AG10803 (cell line): ENCODE measurements at regions not wholly inside any gene's neighbourhood (a gene's known extent, or its start where the extent isn't known, plus 50 kb on each side); places are given as distances from the start of the nearest gene placed in this dataset.

ENCODE experiments used
- DNase-seq: peaks from one replicate; pipeline ENCODE4 v3.0.0; 2010; ENCODE audit warnings: low read depth
- H3K4me3 ChIP-seq: 2 replicates; pipeline ENCODE4 v1.5.1; 2011; ENCODE audit warnings: mild to moderate bottlenecking, low read length, control low read depth
- CTCF ChIP-seq: conservative IDR thresholded peaks from 2 replicates; pipeline ENCODE4 v1.5.1; 2011; ENCODE audit warnings: mild to moderate bottlenecking, low read length, control low read depth, inconsistent platforms

- DNase-seq: no peak
- no peak for TF ChIP-seq CTCF
- no peak overlapping the region for H3K4me3 ChIP-seq
Observed at GRCh38 chr21:18666725-18667124, 263.1 kb upstream of the TMPRSS15 start.

GRCh38 chr21:18673789-18674188 lies 270.2 kb upstream of the TMPRSS15 start:
- H3K4me3 ChIP-seq: no peak overlapping the region
- DNase-seq: no peak
- TF ChIP-seq CTCF: no peak

- no peak for DNase-seq
- TF ChIP-seq CTCF: no peak
- H3K4me3 ChIP-seq: no peak overlapping the region
Observed at GRCh38 chr21:18677632-18678031, 274.0 kb upstream of the TMPRSS15 start.

GRCh38 chr21:18705971-18706370 lies 302.4 kb upstream of the TMPRSS15 start:
- no peak for TF ChIP-seq CTCF
- DNase-seq: no peak
- H3K4me3 ChIP-seq: no peak overlapping the region

- no peak for TF ChIP-seq CTCF
- DNase-seq: no peak
- no peak overlapping the region for H3K4me3 ChIP-seq
Observed at GRCh38 chr21:18711662-18712061, 308.1 kb upstream of the TMPRSS15 start.

GRCh38 chr21:18715606-18716005 lies 312.0 kb upstream of the TMPRSS15 start:
- H3K4me3 ChIP-seq: no peak overlapping the region
- TF ChIP-seq CTCF: no peak
- DNase-seq: no peak

- H3K4me3 ChIP-seq: no peak overlapping the region
- no peak for TF ChIP-seq CTCF
- DNase-seq: no peak
Observed at GRCh38 chr21:18716578-18717138, 313.1 kb upstream of the TMPRSS15 start.
